ENCODE measurements at regions not wholly inside any gene's neighbourhood (a gene's known extent, or its start where the extent isn't known, plus 50 kb on each side); places are given as distances from the start of the nearest gene placed in this dataset.

DNA sequence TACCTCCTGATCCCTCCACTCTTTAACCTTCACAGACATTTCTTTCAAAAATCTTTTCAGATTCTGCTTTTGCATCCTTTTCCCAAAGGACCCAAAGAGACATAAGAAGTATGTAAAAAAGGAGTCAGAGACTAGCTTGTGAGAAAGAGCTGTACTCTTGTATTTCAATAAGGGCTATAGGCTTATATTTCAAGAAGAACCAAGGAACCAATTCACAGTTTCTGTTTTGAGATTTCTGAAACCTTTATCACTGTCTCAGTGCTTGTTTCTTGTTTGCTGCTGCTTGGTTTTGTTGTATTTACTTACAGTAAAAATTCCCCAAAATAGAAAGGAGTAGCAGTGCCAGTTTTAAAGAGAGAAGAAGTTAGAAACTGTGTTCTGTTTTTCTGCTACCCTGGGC lies 461.6 kb upstream of the ID4 start:
- H3K4me1 ChIP-seq (ENCODE audit: control insufficient read depth in 1 of 2, insufficient read depth in 2 of 2, low read length in 2 of 2): no peaks in the 10 kb centered on the region
- intact Hi-C loops (cut with micrococcal nuclease): no loop called here
- H3K9me3 ChIP-seq (ENCODE audit: control insufficient read depth in 1 of 2, insufficient read depth in 1 of 2, low read depth in 1 of 2, low read length in 2 of 2): no peaks in the 10 kb centered on the region
- no peak for TF ChIP-seq TCF7L2 (IDR thresholded peaks at IDR 0.05; ENCODE audit: borderline replicate concordance, extremely low read depth, insufficient read depth, insufficient read length)
- TF ChIP-seq, protein P1, sequence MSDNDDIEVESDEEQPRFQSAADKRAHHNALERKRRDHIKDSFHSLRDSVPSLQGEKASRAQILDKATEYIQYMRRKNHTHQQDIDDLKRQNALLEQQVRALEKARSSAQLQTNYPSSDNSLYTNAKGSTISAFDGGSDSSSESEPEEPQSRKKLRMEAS (IDR thresholded peaks at IDR 0.05): no peak
- no peak for TF ChIP-seq EZH2phosphoT487 (IDR thresholded peaks at IDR 0.05; ENCODE audit: borderline replicate concordance)
- TF ChIP-seq CEBPB (IDR thresholded peaks at IDR 0.05; ENCODE audit: low read depth): no peak
- TF ChIP-seq POLR2A (IDR thresholded peaks at IDR 0.05; ENCODE audit: borderline replicate concordance, extremely low read depth, insufficient read depth, insufficient read length): no peak
- no peak for TF ChIP-seq JUND (IDR thresholded peaks at IDR 0.05)
- no peak for TF ChIP-seq EGR1 (IDR thresholded peaks at IDR 0.05; ENCODE audit: low read depth)
- no peak for TF ChIP-seq ELF1 (IDR thresholded peaks at IDR 0.05; ENCODE audit: borderline replicate concordance, low read depth)
- TF ChIP-seq, protein P2, sequence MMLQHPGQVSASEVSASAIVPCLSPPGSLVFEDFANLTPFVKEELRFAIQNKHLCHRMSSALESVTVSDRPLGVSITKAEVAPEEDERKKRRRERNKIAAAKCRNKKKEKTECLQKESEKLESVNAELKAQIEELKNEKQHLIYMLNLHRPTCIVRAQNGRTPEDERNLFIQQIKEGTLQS (IDR thresholded peaks at IDR 0.05): no peak
- no peak for TF ChIP-seq ZFX (IDR thresholded peaks at IDR 0.05)
- TF ChIP-seq, protein P3, sequence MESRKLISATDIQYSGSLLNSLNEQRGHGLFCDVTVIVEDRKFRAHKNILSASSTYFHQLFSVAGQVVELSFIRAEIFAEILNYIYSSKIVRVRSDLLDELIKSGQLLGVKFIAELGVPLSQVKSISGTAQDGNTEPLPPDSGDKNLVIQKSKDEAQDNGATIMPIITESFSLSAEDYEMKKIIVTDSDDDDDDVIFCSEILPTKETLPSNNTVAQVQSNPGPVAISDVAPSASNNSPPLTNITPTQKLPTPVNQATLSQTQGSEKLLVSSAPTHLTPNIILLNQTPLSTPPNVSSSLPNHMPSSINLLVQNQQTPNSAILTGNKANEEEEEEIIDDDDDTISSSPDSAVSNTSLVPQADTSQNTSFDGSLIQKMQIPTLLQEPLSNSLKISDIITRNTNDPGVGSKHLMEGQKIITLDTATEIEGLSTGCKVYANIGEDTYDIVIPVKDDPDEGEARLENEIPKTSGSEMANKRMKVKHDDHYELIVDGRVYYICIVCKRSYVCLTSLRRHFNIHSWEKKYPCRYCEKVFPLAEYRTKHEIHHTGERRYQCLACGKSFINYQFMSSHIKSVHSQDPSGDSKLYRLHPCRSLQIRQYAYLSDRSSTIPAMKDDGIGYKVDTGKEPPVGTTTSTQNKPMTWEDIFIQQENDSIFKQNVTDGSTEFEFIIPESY (IDR thresholded peaks at IDR 0.05; ENCODE audit: extremely low read depth, insufficient replicate concordance, low read length): no peak
- TF ChIP-seq EZH2 (IDR thresholded peaks at IDR 0.05): no peak
- no peak for TF ChIP-seq RAD21 (IDR thresholded peaks at IDR 0.05; ENCODE audit: low read depth)
- TF ChIP-seq SP1 (IDR thresholded peaks at IDR 0.05; ENCODE audit: low read depth): no peak
- TF ChIP-seq CBX3 (IDR thresholded peaks at IDR 0.05; ENCODE audit: low read depth): no peak
- TF ChIP-seq, protein P4, sequence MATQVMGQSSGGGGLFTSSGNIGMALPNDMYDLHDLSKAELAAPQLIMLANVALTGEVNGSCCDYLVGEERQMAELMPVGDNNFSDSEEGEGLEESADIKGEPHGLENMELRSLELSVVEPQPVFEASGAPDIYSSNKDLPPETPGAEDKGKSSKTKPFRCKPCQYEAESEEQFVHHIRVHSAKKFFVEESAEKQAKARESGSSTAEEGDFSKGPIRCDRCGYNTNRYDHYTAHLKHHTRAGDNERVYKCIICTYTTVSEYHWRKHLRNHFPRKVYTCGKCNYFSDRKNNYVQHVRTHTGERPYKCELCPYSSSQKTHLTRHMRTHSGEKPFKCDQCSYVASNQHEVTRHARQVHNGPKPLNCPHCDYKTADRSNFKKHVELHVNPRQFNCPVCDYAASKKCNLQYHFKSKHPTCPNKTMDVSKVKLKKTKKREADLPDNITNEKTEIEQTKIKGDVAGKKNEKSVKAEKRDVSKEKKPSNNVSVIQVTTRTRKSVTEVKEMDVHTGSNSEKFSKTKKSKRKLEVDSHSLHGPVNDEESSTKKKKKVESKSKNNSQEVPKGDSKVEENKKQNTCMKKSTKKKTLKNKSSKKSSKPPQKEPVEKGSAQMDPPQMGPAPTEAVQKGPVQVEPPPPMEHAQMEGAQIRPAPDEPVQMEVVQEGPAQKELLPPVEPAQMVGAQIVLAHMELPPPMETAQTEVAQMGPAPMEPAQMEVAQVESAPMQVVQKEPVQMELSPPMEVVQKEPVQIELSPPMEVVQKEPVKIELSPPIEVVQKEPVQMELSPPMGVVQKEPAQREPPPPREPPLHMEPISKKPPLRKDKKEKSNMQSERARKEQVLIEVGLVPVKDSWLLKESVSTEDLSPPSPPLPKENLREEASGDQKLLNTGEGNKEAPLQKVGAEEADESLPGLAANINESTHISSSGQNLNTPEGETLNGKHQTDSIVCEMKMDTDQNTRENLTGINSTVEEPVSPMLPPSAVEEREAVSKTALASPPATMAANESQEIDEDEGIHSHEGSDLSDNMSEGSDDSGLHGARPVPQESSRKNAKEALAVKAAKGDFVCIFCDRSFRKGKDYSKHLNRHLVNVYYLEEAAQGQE (IDR thresholded peaks at IDR 0.05; ENCODE audit: low read depth): no peak
- no peak for TF ChIP-seq ZNF274 (IDR thresholded peaks at IDR 0.05; ENCODE audit: low read depth, low read length)
- no peaks in the 10 kb centered on the region for H3K36me3 ChIP-seq (ENCODE audit: control insufficient read depth in 1 of 2, insufficient read depth in 2 of 2, low read length in 2 of 2)
- no peak overlapping the region for H3K27ac ChIP-seq (ENCODE audit: low read depth, low read length)
- no peak overlapping the region for H3K9ac ChIP-seq (ENCODE audit: low read length)
- ChIA-PET CTCF (no interaction called here), RAD21 (ENCODE audit: low non-redundant PET in 1 of 2, low total read pairs in 2 of 2, uncharacterized antibody in 2 of 2, unreplicated experiment in 2 of 2) (no interaction called here), POLR2A (no interaction called here)
- no peak overlapping the region for H2AFZ ChIP-seq (ENCODE audit: low read depth, low read length, poor library complexity, severe bottlenecking)
- no peak overlapping the region for H3K4me2 ChIP-seq (ENCODE audit: low read length)
- DNase-seq (ENCODE audit: low read depth, low spot score) (no peak), ATAC-seq (no peak)
- no peaks in the 10 kb centered on the region for H4K20me1 ChIP-seq (ENCODE audit: insufficient read depth)
- no peaks in the 10 kb centered on the region for H3K9me2 ChIP-seq (ENCODE audit: insufficient read depth)
- H3K79me2 ChIP-seq (ENCODE audit: insufficient read depth, low read length): no peaks in the 10 kb centered on the region
- no peak overlapping the region for H3K4me3 ChIP-seq (replicated peaks in 1 of 2; ENCODE audit: low read depth in 1 of 2, low read length in 2 of 2)
- BruUV-seq (replicated peaks): no TSS peak
- no peaks in the 10 kb centered on the region for H3K27me3 ChIP-seq (ENCODE audit: insufficient read depth, low read length)
